ENCODE measurements at regions not wholly inside any gene's neighbourhood (a gene's known extent, or its start where the extent isn't known, plus 50 kb on each side); places are given as distances from the start of the nearest gene placed in this dataset.

- H3K4me3 Mint-ChIP-seq, result no peak overlapping the region
- H3K27ac Mint-ChIP-seq, result no peak overlapping the region
- peaks cover 5% of the 10 kb centered on the region for H3K4me1 Mint-ChIP-seq
- DNase-seq (ENCODE audit: low spot score in 2 of 2) (no peak), ATAC-seq (ENCODE audit: low read depth) (no peak)
- H3K27me3 Mint-ChIP-seq, result peaks cover 7% of the 10 kb centered on the region
- H3K9me3 Mint-ChIP-seq, result peaks cover 3% of the 10 kb centered on the region
- H3K36me3 Mint-ChIP-seq, result no peaks in the 10 kb centered on the region
Observed at GRCh38 chr11:11167806-11168205, 185.2 kb downstream of the CSNK2A3 start.

- Mint-ChIP-seq H3K27me3 (peaks cover 11% of the 10 kb centered on the region), H3K4me3 (no peak overlapping the region), H3K4me1 (peaks cover 2% of the 10 kb centered on the region), H3K27ac (no peak overlapping the region), H3K9me3 (peaks cover 5% of the 10 kb centered on the region), H3K36me3 (no peaks in the 10 kb centered on the region)
- ATAC-seq (ENCODE audit: low read depth) (no peak), DNase-seq (ENCODE audit: low spot score in 2 of 2) (no peak)
Observed at GRCh38 chr11:11164334-11164690, 188.7 kb downstream of the CSNK2A3 start.

- no peak for DNase-seq (ENCODE audit: low spot score in 2 of 2)
- no peak for ATAC-seq (ENCODE audit: low read depth)
- Mint-ChIP-seq H3K27me3 (peaks cover 11% of the 10 kb centered on the region), H3K4me1 (peaks cover 2% of the 10 kb centered on the region), H3K36me3 (no peaks in the 10 kb centered on the region), H3K4me3 (no peak overlapping the region), H3K9me3 (peaks cover 5% of the 10 kb centered on the region), H3K27ac (no peak overlapping the region)
Observed at GRCh38 chr11:11163669-11164333, 189.2 kb downstream of the CSNK2A3 start.

GRCh38 chr11:11163236-11163635, 189.8 kb downstream of the CSNK2A3 start:
- Mint-ChIP-seq H3K4me3 (no peak overlapping the region), H3K9me3 (peaks cover 5% of the 10 kb centered on the region), H3K36me3 (no peaks in the 10 kb centered on the region), H3K27me3 (peaks cover 11% of the 10 kb centered on the region), H3K27ac (no peak overlapping the region), H3K4me1 (peaks cover 2% of the 10 kb centered on the region)
- DNase-seq (ENCODE audit: low spot score in 2 of 2) (no peak), ATAC-seq (ENCODE audit: low read depth) (no peak)

- ATAC-seq (ENCODE audit: low read depth) (no peak), DNase-seq (ENCODE audit: low spot score in 2 of 2) (no peak)
- H3K4me1 Mint-ChIP-seq, result peaks cover 7% of the 10 kb centered on the region
- H3K27me3 Mint-ChIP-seq, result peaks cover 11% of the 10 kb centered on the region
- H3K9me3 Mint-ChIP-seq, result peaks cover 3% of the 10 kb centered on the region
- H3K36me3 Mint-ChIP-seq, result no peaks in the 10 kb centered on the region
- H3K4me3 Mint-ChIP-seq, result no peak overlapping the region
- H3K27ac Mint-ChIP-seq, result no peak overlapping the region
Observed at GRCh38 chr11:11157185-11157584, 195.9 kb downstream of the CSNK2A3 start.

GRCh38 chr11:11155962-11156815, 196.9 kb downstream of the CSNK2A3 start:
- Mint-ChIP-seq H3K4me3 (peak overlapping the region; percentile 35), H3K9me3 (peaks cover 3% of the 10 kb centered on the region), H3K36me3 (no peaks in the 10 kb centered on the region), H3K4me1 (peaks cover 7% of the 10 kb centered on the region), H3K27ac (no peak overlapping the region), H3K27me3 (peaks cover 8% of the 10 kb centered on the region)
- ATAC-seq (ENCODE audit: low read depth), result peak; percentile 64
- DNase-seq (ENCODE audit: low spot score in 2 of 2), result peak; percentile 31 to 50

GRCh38 chr11:11152877-11153276, 200.2 kb downstream of the CSNK2A3 start:
- no peak overlapping the region for H3K27ac Mint-ChIP-seq
- H3K4me1 Mint-ChIP-seq, result peaks cover 18% of the 10 kb centered on the region
- no peaks in the 10 kb centered on the region for H3K36me3 Mint-ChIP-seq
- no peak for DNase-seq (ENCODE audit: low spot score in 2 of 2)
- H3K27me3 Mint-ChIP-seq, result peaks cover 8% of the 10 kb centered on the region
- H3K4me3 Mint-ChIP-seq, result peak overlapping the region; percentile 3
- no peaks in the 10 kb centered on the region for H3K9me3 Mint-ChIP-seq
- no peak for ATAC-seq (ENCODE audit: low read depth)

GRCh38 chr11:11149671-11150459, 203.2 kb downstream of the CSNK2A3 start:
- ATAC-seq (ENCODE audit: low read depth) (peak; percentile 72), DNase-seq (ENCODE audit: low spot score in 2 of 2) (no peak)
- Mint-ChIP-seq H3K4me1 (peaks cover 11% of the 10 kb centered on the region), H3K27me3 (peaks cover 13% of the 10 kb centered on the region), H3K9me3 (peaks cover 1% of the 10 kb centered on the region), H3K27ac (no peak overlapping the region), H3K36me3 (no peaks in the 10 kb centered on the region), H3K4me3 (no peak overlapping the region)

GRCh38 chr11:11148596-11148995, 204.5 kb downstream of the CSNK2A3 start:
- Mint-ChIP-seq H3K36me3 (no peaks in the 10 kb centered on the region), H3K9me3 (peaks cover 1% of the 10 kb centered on the region), H3K4me3 (no peak overlapping the region), H3K27me3 (peaks cover 10% of the 10 kb centered on the region), H3K27ac (no peak overlapping the region), H3K4me1 (peaks cover 11% of the 10 kb centered on the region)
- no peak for ATAC-seq (ENCODE audit: low read depth)
- no peak for DNase-seq (ENCODE audit: low spot score in 2 of 2)

- Mint-ChIP-seq H3K27me3 (peaks cover 12% of the 10 kb centered on the region), H3K4me1 (peaks cover 11% of the 10 kb centered on the region), H3K9me3 (peaks cover 1% of the 10 kb centered on the region), H3K36me3 (no peaks in the 10 kb centered on the region), H3K4me3 (no peak overlapping the region), H3K27ac (no peak overlapping the region)
- no peak for ATAC-seq (ENCODE audit: low read depth)
- DNase-seq (ENCODE audit: low spot score in 2 of 2), result no peak
Observed at GRCh38 chr11:11148104-11148509, 204.9 kb downstream of the CSNK2A3 start.

- Mint-ChIP-seq H3K9me3 (peaks cover 1% of the 10 kb centered on the region), H3K36me3 (no peaks in the 10 kb centered on the region), H3K27ac (no peak overlapping the region), H3K27me3 (peaks cover 9% of the 10 kb centered on the region), H3K4me1 (peaks cover 11% of the 10 kb centered on the region), H3K4me3 (no peak overlapping the region)
- DNase-seq (ENCODE audit: low spot score in 2 of 2), result no peak
- ATAC-seq (ENCODE audit: low read depth), result no peak
Observed at GRCh38 chr11:11146830-11147229, 206.2 kb downstream of the CSNK2A3 start.

- Mint-ChIP-seq H3K27ac (no peak overlapping the region), H3K27me3 (peaks cover 9% of the 10 kb centered on the region), H3K4me3 (no peak overlapping the region), H3K36me3 (no peaks in the 10 kb centered on the region), H3K9me3 (peaks cover 1% of the 10 kb centered on the region), H3K4me1 (no peaks in the 10 kb centered on the region)
- no peak for DNase-seq (ENCODE audit: low spot score in 2 of 2)
- ATAC-seq (ENCODE audit: low read depth), result no peak
Observed at GRCh38 chr11:11143849-11144248, 209.2 kb downstream of the CSNK2A3 start.

GRCh38 chr11:11142430-11142829, 210.6 kb downstream of the CSNK2A3 start:
- ATAC-seq (ENCODE audit: low read depth) (no peak), DNase-seq (ENCODE audit: low spot score in 2 of 2) (no peak)
- H3K4me3 Mint-ChIP-seq, result no peak overlapping the region
- no peak overlapping the region for H3K27ac Mint-ChIP-seq
- no peaks in the 10 kb centered on the region for H3K9me3 Mint-ChIP-seq
- no peaks in the 10 kb centered on the region for H3K4me1 Mint-ChIP-seq
- H3K27me3 Mint-ChIP-seq, result peaks cover 5% of the 10 kb centered on the region
- H3K36me3 Mint-ChIP-seq, result no peaks in the 10 kb centered on the region

GRCh38 chr11:11141065-11141464, 212.0 kb downstream of the CSNK2A3 start:
- H3K4me3 Mint-ChIP-seq, result no peak overlapping the region
- H3K27me3 Mint-ChIP-seq, result peaks cover 5% of the 10 kb centered on the region
- no peak for ATAC-seq (ENCODE audit: low read depth)
- DNase-seq (ENCODE audit: low spot score in 2 of 2), result no peak
- H3K9me3 Mint-ChIP-seq, result no peaks in the 10 kb centered on the region
- H3K36me3 Mint-ChIP-seq, result no peaks in the 10 kb centered on the region
- H3K27ac Mint-ChIP-seq, result no peak overlapping the region
- no peaks in the 10 kb centered on the region for H3K4me1 Mint-ChIP-seq

All from memory B cell (primary cell).